ENCODE measurements at regions not wholly inside any gene's neighbourhood (a gene's known extent, or its start where the extent isn't known, plus 50 kb on each side); places are given as distances from the start of the nearest gene placed in this dataset.

DNA sequence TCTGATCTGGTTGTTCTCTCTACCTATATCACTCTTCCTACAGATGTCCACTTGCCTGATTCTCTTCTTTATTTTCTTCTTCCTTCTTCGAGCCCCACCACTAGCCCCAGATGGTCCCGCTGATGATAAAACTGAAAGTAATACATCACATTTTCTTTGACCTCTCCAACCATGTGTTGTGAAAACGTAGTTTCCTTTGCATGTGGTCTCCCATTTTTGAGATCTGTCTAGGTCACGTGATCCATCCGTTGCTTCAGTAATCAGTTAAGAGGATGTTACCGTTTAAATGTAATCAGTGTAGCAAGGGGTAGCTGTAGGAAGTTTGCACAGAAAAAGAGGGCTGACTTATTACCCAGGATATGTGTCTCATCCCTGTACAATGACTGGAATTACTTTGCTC, 426.3 kb upstream of the TLE4 start:
- H3K9me3 ChIP-seq = no peaks in the 10 kb centered on the region
- TF ChIP-seq POLR2AphosphoS5 (IDR thresholded peaks at IDR 0.05) = no peak
- TF ChIP-seq, protein P1, sequence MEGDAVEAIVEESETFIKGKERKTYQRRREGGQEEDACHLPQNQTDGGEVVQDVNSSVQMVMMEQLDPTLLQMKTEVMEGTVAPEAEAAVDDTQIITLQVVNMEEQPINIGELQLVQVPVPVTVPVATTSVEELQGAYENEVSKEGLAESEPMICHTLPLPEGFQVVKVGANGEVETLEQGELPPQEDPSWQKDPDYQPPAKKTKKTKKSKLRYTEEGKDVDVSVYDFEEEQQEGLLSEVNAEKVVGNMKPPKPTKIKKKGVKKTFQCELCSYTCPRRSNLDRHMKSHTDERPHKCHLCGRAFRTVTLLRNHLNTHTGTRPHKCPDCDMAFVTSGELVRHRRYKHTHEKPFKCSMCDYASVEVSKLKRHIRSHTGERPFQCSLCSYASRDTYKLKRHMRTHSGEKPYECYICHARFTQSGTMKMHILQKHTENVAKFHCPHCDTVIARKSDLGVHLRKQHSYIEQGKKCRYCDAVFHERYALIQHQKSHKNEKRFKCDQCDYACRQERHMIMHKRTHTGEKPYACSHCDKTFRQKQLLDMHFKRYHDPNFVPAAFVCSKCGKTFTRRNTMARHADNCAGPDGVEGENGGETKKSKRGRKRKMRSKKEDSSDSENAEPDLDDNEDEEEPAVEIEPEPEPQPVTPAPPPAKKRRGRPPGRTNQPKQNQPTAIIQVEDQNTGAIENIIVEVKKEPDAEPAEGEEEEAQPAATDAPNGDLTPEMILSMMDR (IDR thresholded peaks at IDR 0.05) = no peak
- no peak for TF ChIP-seq POLR2A (IDR thresholded peaks at IDR 0.05)
- no peaks in the 10 kb centered on the region for H3K27me3 ChIP-seq
- no peak overlapping the region for H3K27ac ChIP-seq
- intact Hi-C loops (cut with DNase I; ENCODE audit: low total_unique reads) = no loop called here
- no peaks in the 10 kb centered on the region for H3K36me3 ChIP-seq
- H3K4me3 ChIP-seq = no peak overlapping the region
- no peak for DNase-seq (ENCODE audit: low spot score in 2 of 2)
- no peaks in the 10 kb centered on the region for H3K4me1 ChIP-seq

DNA sequence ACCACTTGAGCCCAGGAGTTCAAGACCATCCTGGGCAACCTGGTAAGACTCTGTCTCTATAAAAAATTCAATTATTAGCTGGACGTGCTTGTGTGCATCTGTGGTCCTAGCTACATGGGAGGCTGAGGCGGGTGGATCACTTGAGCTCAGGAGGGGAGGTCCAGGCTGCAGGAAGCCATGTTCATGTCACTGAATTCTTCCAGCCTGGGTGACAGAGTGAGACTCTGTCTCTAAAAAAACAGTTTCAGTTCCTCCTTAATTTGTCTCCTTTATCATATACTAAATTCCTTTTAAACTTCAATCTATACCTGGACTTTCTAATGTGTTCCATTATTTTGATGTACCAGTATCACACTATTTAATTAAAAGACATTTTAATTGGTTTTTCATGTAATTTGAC, 422.2 kb upstream of the TLE4 start:
- no peaks in the 10 kb centered on the region for H3K36me3 ChIP-seq
- H3K4me1 ChIP-seq = no peaks in the 10 kb centered on the region
- H3K27ac ChIP-seq = no peak overlapping the region
- no peaks in the 10 kb centered on the region for H3K9me3 ChIP-seq
- no peak for TF ChIP-seq POLR2A (IDR thresholded peaks at IDR 0.05)
- TF ChIP-seq, protein P1 (IDR thresholded peaks at IDR 0.05) = no peak
- no peak for TF ChIP-seq POLR2AphosphoS5 (IDR thresholded peaks at IDR 0.05)
- no peak overlapping the region for H3K4me3 ChIP-seq
- intact Hi-C loops (cut with DNase I; ENCODE audit: low total_unique reads) = no loop called here
- DNase-seq (ENCODE audit: low spot score in 2 of 2) = no peak
- no peaks in the 10 kb centered on the region for H3K27me3 ChIP-seq

DNA sequence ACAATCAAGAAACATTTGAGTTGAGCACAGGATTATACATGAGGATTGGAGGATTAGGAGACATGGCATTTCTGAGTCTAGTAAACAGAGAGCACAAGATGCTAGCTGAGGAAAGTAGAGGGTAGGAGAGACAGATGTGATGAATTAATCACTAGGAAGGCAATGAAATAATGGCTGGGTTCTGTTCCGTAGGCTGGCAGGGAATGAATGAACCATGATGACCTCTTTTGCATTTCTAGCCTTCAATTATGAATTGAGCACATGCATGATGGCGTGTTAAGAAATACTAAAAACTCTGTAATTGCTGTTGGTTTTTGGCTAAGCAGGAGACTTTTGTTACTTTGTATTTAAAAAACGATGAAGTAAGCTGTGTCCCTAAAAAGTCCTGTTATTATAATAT, 420.0 kb upstream of the TLE4 start:
- no peaks in the 10 kb centered on the region for H3K4me1 ChIP-seq
- H3K27ac ChIP-seq = no peak overlapping the region
- TF ChIP-seq, protein P1 (IDR thresholded peaks at IDR 0.05) = no peak
- TF ChIP-seq POLR2A (IDR thresholded peaks at IDR 0.05) (no peak), POLR2AphosphoS5 (IDR thresholded peaks at IDR 0.05) (no peak)
- no peak overlapping the region for H3K4me3 ChIP-seq
- intact Hi-C loops (cut with DNase I; ENCODE audit: low total_unique reads) = no loop called here
- DNase-seq (ENCODE audit: low spot score in 2 of 2) = no peak
- no peaks in the 10 kb centered on the region for H3K36me3 ChIP-seq
- no peaks in the 10 kb centered on the region for H3K9me3 ChIP-seq
- H3K27me3 ChIP-seq = no peaks in the 10 kb centered on the region

GRCh38 chr9:79152306-79152705, 419.5 kb upstream of the TLE4 start:
- Histone ChIP-seq H3K36me3 (no peaks in the 10 kb centered on the region), H3K4me3 (no peak overlapping the region), H3K4me1 (no peaks in the 10 kb centered on the region), H3K27ac (no peak overlapping the region), H3K9me3 (no peaks in the 10 kb centered on the region), H3K27me3 (no peaks in the 10 kb centered on the region)
- TF ChIP-seq POLR2A (IDR thresholded peaks at IDR 0.05) (no peak), POLR2AphosphoS5 (IDR thresholded peaks at IDR 0.05) (no peak)
- TF ChIP-seq, protein P1 (IDR thresholded peaks at IDR 0.05) = no peak
- no peak for DNase-seq (ENCODE audit: low spot score in 2 of 2)
- intact Hi-C loops (cut with DNase I; ENCODE audit: low total_unique reads) = no loop called here

- DNase-seq (ENCODE audit: low spot score in 2 of 2) = no peak
- H3K4me3 ChIP-seq = no peak overlapping the region
- no peak for TF ChIP-seq POLR2AphosphoS5 (IDR thresholded peaks at IDR 0.05)
- no peak for TF ChIP-seq POLR2A (IDR thresholded peaks at IDR 0.05)
- TF ChIP-seq, protein P1 (IDR thresholded peaks at IDR 0.05) = no peak
- no peak overlapping the region for H3K27ac ChIP-seq
- H3K4me1 ChIP-seq = no peaks in the 10 kb centered on the region
- H3K9me3 ChIP-seq = no peaks in the 10 kb centered on the region
- no peaks in the 10 kb centered on the region for H3K36me3 ChIP-seq
- H3K27me3 ChIP-seq = no peaks in the 10 kb centered on the region
- intact Hi-C loops (cut with DNase I; ENCODE audit: low total_unique reads) = no loop called here
Observed at GRCh38 chr9:79154806-79155205, 417.0 kb upstream of the TLE4 start.

All from breast epithelium (tissue), 4 donors.